ENCODE measurements at regions not wholly inside any gene's neighbourhood (a gene's known extent, or its start where the extent isn't known, plus 50 kb on each side); places are given as distances from the start of the nearest gene placed in this dataset.

- no peak for TF ChIP-seq CTCF (IDR thresholded peaks at IDR 0.05)
- no peak for TF ChIP-seq POLR2A (IDR thresholded peaks at IDR 0.05)
Observed at GRCh38 chr20:6612606-6612923, 154.9 kb upstream of the BMP2 start.
